Activated T-helper 1 cell treated with anti-CD3 and anti-CD28 coated beads, Interleukin-12 subunit alpha, Interleukin-12 subunit beta, Interleukin-2, Interleukin-4 antibody, amounts not matched to agents 30 ng/mL and 10 ng/mL and 1 ng/mL, durations not matched to agents 14 hours and 24 hours and 36 hours (primary cell): ENCODE measurements at regions not wholly inside any gene's neighbourhood (a gene's known extent, or its start where the extent isn't known, plus 50 kb on each side); places are given as distances from the start of the nearest gene placed in this dataset.
"Not testable (repeated sequence)": the region's sequence is repeated elsewhere in the genome, so short reads cannot be mapped to it uniquely, and the experiment has no call there.

Experiments used
- DNase-seq: peaks from one replicate; pipeline ENCODE4 v3.0.0; 2021; ENCODE audit warnings: low spot score
- H3K27ac Mint-ChIP-seq: one replicate; pipeline ENCODE4 v1.8.0; 2021; ENCODE audit warnings: mild to moderate bottlenecking, mixed read lengths
- H3K27me3 Mint-ChIP-seq: one replicate; pipeline ENCODE4 v1.8.0; 2022; ENCODE audit warnings: mild to moderate bottlenecking, moderate library complexity, mixed read lengths; ENCODE audit not compliant: insufficient read depth
- H3K36me3 Mint-ChIP-seq: one replicate; pipeline ENCODE4 v1.8.0; 2021; ENCODE audit warnings: low read depth, mixed read lengths
- H3K4me1 Mint-ChIP-seq: one replicate; pipeline ENCODE4 v1.8.0; 2021; ENCODE audit warnings: low read depth, mixed read lengths
- H3K4me3 Mint-ChIP-seq: one replicate; pipeline ENCODE4 v1.8.0; 2021; ENCODE audit warnings: mild to moderate bottlenecking, moderate library complexity, mixed read lengths
- H3K9me3 Mint-ChIP-seq: one replicate; pipeline ENCODE4 v1.8.0; 2021; ENCODE audit warnings: mixed read lengths
- intact Hi-C: fragments of 100-400 bp; cut with micrococcal nuclease; formaldehyde crosslinking; loops from one replicate; pipeline ENCODE4 v1.15.1; 2024

- intact Hi-C loops: no loop called here
- Mint-ChIP-seq H3K4me1 (no peaks in the 10 kb centered on the region), H3K36me3 (no peaks in the 10 kb centered on the region), H3K27ac (no peak overlapping the region), H3K4me3 (no peak overlapping the region), H3K27me3 (no peaks in the 10 kb centered on the region), H3K9me3 (peaks cover 3% of the 10 kb centered on the region)
- no peak for DNase-seq
These were observed 232.0 kb upstream of the LUZP2 start for GRCh38 chr11:24264868-24265267.

DNA sequence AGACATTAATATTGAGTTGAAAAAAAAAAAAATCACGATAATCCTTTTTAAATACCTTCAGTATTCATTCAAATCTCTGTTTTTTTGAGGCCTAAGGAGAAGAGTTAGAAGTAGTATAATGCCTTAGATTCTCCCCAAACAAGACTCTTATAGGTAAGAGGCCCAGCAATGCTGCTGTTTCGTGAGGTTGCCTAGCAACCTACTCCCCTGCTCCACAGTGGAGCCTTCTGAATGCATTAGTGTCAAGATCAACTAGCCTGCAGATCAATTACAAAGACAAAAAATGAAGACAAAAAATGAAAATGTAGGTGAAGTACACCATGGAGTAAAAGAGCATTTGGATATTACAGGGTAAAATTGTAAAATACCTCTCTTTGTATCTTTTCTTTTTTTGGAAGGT lies 229.8 kb upstream of the LUZP2 start:
- no peak overlapping the region for H3K27ac Mint-ChIP-seq
- H3K4me3 Mint-ChIP-seq: no peak overlapping the region
- peaks cover 3% of the 10 kb centered on the region for H3K9me3 Mint-ChIP-seq
- no peak for DNase-seq
- no peaks in the 10 kb centered on the region for H3K4me1 Mint-ChIP-seq
- H3K27me3 Mint-ChIP-seq: no peaks in the 10 kb centered on the region
- intact Hi-C loops: no loop called here
- no peaks in the 10 kb centered on the region for H3K36me3 Mint-ChIP-seq

DNA sequence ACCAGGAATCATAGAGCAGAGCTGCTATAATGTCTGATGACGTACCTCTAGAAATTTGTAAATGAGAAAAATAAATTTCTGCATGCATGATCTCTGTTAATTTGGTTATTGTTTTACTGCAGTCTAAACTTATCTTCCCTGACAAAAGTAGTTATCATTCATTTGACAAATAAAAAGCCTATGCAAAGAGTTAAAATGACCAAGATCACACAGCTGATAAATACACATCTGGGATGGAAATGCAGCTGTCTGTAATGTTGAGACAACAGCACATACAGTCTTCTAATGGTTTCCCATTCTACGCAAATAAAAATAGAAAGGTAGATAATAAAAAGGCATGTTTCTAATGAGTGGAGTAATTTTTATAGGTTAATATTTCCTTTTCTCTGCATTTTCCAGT lies 225.1 kb upstream of the LUZP2 start:
- intact Hi-C loops: no loop called here
- H3K27me3 Mint-ChIP-seq: no peaks in the 10 kb centered on the region
- DNase-seq: no peak
- H3K9me3 Mint-ChIP-seq: peaks cover 15% of the 10 kb centered on the region
- H3K4me1 Mint-ChIP-seq: no peaks in the 10 kb centered on the region
- no peak overlapping the region for H3K27ac Mint-ChIP-seq
- H3K36me3 Mint-ChIP-seq: no peaks in the 10 kb centered on the region
- H3K4me3 Mint-ChIP-seq: no peak overlapping the region

DNA sequence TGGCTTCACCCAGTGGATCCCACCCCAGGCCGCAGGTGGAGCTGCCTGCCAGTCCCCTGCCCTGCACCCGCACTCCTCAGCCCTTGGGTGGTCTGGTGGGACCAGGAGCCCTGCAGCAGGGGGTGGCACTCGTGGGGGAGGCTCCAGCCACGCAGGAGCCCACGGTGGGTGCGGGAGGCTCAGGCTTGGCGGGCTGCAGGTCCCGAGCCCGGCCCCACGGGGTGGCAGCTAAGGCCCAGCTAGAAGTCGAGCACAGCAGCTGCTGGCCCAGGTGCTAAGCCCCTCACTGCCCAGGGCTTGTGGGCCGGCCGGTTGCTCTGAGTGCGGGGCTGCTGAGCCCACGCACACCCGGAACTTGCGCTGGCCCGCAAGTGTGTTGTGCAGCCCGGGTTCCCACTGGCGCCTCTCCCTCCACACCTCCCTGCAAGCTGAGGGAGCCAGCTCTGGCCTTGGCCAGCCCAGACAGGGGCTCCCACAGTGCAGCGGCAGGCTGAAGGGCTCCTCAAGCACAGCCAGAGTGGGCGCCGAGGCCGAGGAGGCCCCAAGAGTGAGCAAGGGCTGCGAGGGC lies 222.6 kb upstream of the LUZP2 start:
- H3K4me1 Mint-ChIP-seq, H3K4me3 Mint-ChIP-seq, H3K27ac Mint-ChIP-seq, intact Hi-C loops, H3K36me3 Mint-ChIP-seq, H3K27me3 Mint-ChIP-seq, DNase-seq: not testable (repeated sequence)
- peaks cover 15% of the 10 kb centered on the region for H3K9me3 Mint-ChIP-seq

- H3K9me3 Mint-ChIP-seq: peaks cover 10% of the 10 kb centered on the region
- H3K4me1 Mint-ChIP-seq: no peaks in the 10 kb centered on the region
- H3K27me3 Mint-ChIP-seq: no peaks in the 10 kb centered on the region
- DNase-seq: no peak
- H3K36me3 Mint-ChIP-seq: no peaks in the 10 kb centered on the region
- H3K27ac Mint-ChIP-seq: no peak overlapping the region
- H3K4me3 Mint-ChIP-seq: no peak overlapping the region
- intact Hi-C loops: no loop called here
These were observed 210.6 kb upstream of the LUZP2 start for GRCh38 chr11:24286238-24286637.

DNA sequence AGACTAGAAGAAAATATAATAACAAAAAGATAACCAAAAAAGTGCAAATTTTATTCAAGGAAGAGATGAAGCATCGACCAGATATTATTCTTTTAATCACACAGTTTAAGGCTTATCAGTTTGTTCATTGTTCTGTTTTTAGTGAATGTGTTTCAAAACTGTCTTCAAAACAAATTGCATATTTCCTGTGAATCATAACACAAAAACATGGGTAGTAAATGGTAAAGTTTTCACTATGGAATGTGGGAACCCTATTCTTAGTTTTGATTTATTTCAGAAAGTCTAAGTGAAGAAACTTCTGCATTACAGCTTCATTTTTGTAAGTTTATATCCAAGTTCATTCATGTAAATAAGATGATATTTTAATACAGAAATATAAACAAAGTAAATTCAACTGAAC lies 207.6 kb upstream of the LUZP2 start:
- Mint-ChIP-seq H3K27me3 (no peaks in the 10 kb centered on the region), H3K27ac (no peak overlapping the region), H3K4me3 (no peak overlapping the region), H3K36me3 (no peaks in the 10 kb centered on the region), H3K4me1 (no peaks in the 10 kb centered on the region), H3K9me3 (peaks cover 3% of the 10 kb centered on the region)
- intact Hi-C loops: no loop called here
- no peak for DNase-seq

DNA sequence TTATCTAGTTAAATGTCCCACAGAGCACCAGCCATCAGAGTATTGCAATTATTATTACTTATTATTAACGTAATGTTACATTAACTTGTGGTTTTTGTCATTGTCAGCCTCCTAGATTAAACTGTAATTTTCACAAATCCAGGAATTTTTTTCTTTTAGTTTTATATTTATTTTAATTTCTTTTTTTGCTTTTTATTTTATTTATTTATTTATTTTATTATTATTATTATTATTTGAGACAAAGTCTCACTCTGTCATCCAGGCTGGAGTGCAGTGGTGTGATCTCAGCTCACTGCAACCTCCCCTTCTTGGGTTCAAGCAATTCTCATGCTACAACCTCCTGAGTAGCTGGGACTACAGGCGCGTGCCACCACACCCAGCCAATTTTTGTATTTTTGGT lies 202.9 kb upstream of the LUZP2 start:
- no peaks in the 10 kb centered on the region for H3K27me3 Mint-ChIP-seq
- intact Hi-C loops: no loop called here

GRCh38 chr11:24295360-24295759 lies 201.5 kb upstream of the LUZP2 start:
- H3K27me3 Mint-ChIP-seq: no peaks in the 10 kb centered on the region
- H3K27ac Mint-ChIP-seq: no peak overlapping the region
- DNase-seq: no peak
- no peaks in the 10 kb centered on the region for H3K9me3 Mint-ChIP-seq
- intact Hi-C loops: no loop called here
- H3K36me3 Mint-ChIP-seq: no peaks in the 10 kb centered on the region
- no peaks in the 10 kb centered on the region for H3K4me1 Mint-ChIP-seq
- H3K4me3 Mint-ChIP-seq: no peak overlapping the region

More for the DNA sequence above, 202.9 kb upstream of the LUZP2 start:
- H3K27ac Mint-ChIP-seq: no peak overlapping the region
- no peaks in the 10 kb centered on the region for H3K4me1 Mint-ChIP-seq
- H3K36me3 Mint-ChIP-seq: no peaks in the 10 kb centered on the region
- no peak for DNase-seq
- no peaks in the 10 kb centered on the region for H3K9me3 Mint-ChIP-seq
- no peak overlapping the region for H3K4me3 Mint-ChIP-seq

- no peaks in the 10 kb centered on the region for H3K9me3 Mint-ChIP-seq
- intact Hi-C loops: no loop called here
- no peak for DNase-seq
- no peaks in the 10 kb centered on the region for H3K36me3 Mint-ChIP-seq
- H3K27me3 Mint-ChIP-seq: no peaks in the 10 kb centered on the region
- no peaks in the 10 kb centered on the region for H3K4me1 Mint-ChIP-seq
- no peak overlapping the region for H3K4me3 Mint-ChIP-seq
- no peak overlapping the region for H3K27ac Mint-ChIP-seq
These were observed 199.4 kb upstream of the LUZP2 start for GRCh38 chr11:24297461-24297860.

DNA sequence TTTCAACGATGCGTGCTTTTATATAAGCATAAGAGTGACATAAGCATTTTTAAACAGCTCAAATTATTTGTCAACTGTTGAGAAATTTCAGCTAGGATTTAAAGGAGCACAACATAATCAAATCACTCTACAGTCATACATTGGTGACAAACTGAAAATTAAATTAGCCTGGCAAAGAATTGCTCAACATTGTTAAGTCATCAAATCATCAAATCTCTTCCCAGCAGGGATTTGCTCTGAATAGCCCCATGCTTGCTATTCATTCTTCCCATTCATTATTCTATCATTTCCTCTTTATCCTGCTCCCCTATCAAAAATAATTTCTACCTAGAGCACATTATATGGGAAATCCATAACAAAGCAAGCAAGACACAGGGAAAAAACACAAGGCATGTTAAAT lies 198.7 kb upstream of the LUZP2 start:
- DNase-seq: no peak
- intact Hi-C loops: no loop called here
- H3K27me3 Mint-ChIP-seq: no peaks in the 10 kb centered on the region
- H3K4me1 Mint-ChIP-seq: no peaks in the 10 kb centered on the region
- no peaks in the 10 kb centered on the region for H3K9me3 Mint-ChIP-seq
- no peak overlapping the region for H3K4me3 Mint-ChIP-seq
- no peaks in the 10 kb centered on the region for H3K36me3 Mint-ChIP-seq
- H3K27ac Mint-ChIP-seq: no peak overlapping the region

DNA sequence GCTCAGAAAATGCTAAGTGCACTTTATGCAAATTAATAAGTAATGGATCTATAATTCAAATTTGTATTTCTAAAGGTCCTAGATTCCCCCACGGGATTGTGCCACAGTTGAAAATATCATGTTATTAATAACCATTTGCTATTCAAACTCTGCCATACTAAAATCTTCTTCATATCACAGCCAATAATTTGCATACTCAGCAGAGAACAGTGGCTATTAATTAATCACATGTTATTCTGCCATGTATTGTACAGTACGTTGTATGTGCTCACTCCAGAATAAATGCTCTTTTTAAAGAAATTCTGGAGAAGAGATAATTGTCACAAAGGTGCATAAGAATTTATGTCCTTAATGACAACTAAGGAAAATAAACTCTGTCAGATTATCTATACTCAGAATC lies 184.9 kb upstream of the LUZP2 start:
- intact Hi-C loops: no loop called here
- no peak for DNase-seq
- H3K4me3 Mint-ChIP-seq: no peak overlapping the region
- H3K9me3 Mint-ChIP-seq: peaks cover 9% of the 10 kb centered on the region
- no peak overlapping the region for H3K27ac Mint-ChIP-seq
- H3K36me3 Mint-ChIP-seq: no peaks in the 10 kb centered on the region
- H3K27me3 Mint-ChIP-seq: no peaks in the 10 kb centered on the region
- no peaks in the 10 kb centered on the region for H3K4me1 Mint-ChIP-seq

- Mint-ChIP-seq H3K4me3 (no peak overlapping the region), H3K27ac (no peak overlapping the region), H3K27me3 (no peaks in the 10 kb centered on the region), H3K4me1 (no peaks in the 10 kb centered on the region), H3K36me3 (no peaks in the 10 kb centered on the region), H3K9me3 (peaks cover 15% of the 10 kb centered on the region)
- no peak for DNase-seq
- intact Hi-C loops: no loop called here
These were observed 184.2 kb upstream of the LUZP2 start for GRCh38 chr11:24312464-24313238.

DNA sequence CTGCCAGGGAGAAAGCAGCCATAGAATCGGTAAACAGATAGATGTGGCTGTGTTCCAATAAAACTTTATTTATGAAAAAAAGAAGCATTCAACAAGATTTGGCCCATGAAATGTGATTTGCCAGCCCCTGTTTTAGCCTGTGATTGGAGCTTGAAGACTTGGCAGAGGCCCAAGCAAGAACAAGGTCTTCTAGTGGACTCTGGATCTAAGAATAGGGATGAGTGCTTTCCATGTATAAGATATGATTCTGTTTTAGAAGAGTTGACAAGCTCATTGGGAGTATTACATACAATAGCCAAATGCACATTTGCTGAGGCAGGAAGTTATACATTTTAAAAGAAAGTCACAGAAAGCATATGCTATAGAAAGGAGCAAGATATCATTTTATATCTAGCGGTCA lies 175.6 kb upstream of the LUZP2 start:
- Mint-ChIP-seq H3K4me1 (no peaks in the 10 kb centered on the region), H3K27ac (no peak overlapping the region), H3K4me3 (no peak overlapping the region), H3K27me3 (no peaks in the 10 kb centered on the region), H3K36me3 (no peaks in the 10 kb centered on the region), H3K9me3 (peaks cover 12% of the 10 kb centered on the region)
- no peak for DNase-seq
- intact Hi-C loops: no loop called here

DNA sequence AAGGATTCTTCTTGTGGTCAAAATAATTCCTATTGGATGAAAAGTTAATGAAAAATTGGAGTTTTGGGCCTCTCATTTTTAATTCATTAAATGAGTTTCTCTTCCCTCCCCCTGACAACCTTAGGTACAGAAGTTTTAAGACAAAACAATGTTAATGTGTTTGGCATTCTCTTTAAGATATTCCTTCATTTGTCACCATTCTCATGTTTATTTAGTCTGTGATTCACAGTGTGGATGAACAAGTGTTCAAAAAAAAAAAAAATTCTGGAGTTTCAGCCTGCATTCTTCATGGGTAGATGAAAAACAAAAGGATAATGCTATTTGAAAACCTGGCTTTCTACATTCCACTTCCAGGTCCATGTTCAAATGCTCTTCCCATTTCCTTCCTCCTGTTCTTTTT lies 172.6 kb upstream of the LUZP2 start:
- Mint-ChIP-seq H3K27ac (no peak overlapping the region), H3K4me3 (no peak overlapping the region), H3K27me3 (no peaks in the 10 kb centered on the region), H3K4me1 (no peaks in the 10 kb centered on the region), H3K36me3 (no peaks in the 10 kb centered on the region), H3K9me3 (peaks cover 12% of the 10 kb centered on the region)
- intact Hi-C loops: no loop called here
- DNase-seq: no peak
